NCI-H460 (cell line): ENCODE measurements at regions not wholly inside any gene's neighbourhood (a gene's known extent, or its start where the extent isn't known, plus 50 kb on each side); places are given as distances from the start of the nearest gene placed in this dataset.

Experiments used
- DNase-seq: peaks from one replicate; pipeline ENCODE4 v3.0.0-alpha.2; 2016; ENCODE audit warnings: low read depth; ENCODE audit errors: extremely low read depth

DNA sequence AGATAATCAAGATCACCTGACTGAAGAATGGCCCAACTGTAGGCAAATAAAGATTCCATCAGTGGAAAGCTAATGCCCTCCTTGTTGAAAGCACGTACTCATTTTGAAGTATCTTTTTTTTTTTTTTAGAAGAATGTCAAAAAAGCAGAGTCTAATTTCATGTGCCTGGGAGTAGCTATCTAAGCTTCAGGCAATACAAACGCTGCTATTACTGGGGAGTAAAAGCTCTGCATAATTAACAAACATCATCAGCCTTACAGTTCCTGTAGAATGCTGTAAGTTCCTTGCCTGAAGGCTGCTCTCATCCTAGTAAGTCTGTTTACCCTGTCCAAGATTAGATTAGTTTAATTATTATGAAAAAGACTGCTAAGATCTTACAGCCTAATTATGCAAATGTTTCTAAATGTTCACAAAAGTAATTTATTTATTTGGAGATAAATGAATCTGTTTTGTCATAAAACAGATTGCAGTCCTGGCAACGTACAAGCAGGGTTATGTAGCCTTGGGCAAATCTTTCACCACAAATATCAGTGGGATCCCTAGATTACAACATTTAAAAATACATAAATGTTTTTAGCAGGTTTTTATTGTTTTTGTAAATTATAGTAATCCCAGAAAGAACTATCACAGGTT is 451.3 kb upstream of the AGTR1 start:
- DNase-seq, result no peak

- no peak for DNase-seq
These were observed 444.0 kb upstream of the AGTR1 start for GRCh38 chr3:148253713-148254112.

GRCh38 chr3:148254402-148254801 is 443.3 kb upstream of the AGTR1 start:
- DNase-seq, result no peak

- no peak for DNase-seq
These were observed 441.4 kb upstream of the AGTR1 start for GRCh38 chr3:148255981-148256969.

DNA sequence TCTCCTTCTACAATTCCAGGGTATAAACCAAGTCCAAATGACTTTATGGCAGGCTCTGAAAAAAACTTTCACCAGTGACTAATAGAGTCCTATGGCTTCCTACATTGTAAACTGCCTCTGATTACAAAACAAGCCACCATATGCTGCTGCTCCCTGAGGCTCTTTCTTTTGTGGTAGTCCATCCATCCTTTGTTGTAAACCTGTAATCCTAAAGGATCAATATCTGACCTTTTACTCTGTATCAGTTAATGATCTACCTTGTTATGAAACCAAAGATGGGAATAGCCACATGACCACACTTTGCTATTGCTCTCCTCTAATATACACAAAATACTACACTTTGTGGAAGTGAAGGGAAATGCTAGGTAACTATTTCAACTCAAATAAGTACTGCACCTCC is 434.7 kb upstream of the AGTR1 start:
- no peak for DNase-seq

- DNase-seq, result no peak
These were observed 431.9 kb upstream of the AGTR1 start for GRCh38 chr3:148265841-148266240.

- no peak for DNase-seq
These were observed 431.4 kb upstream of the AGTR1 start for GRCh38 chr3:148266341-148266740.

- DNase-seq, result no peak
These were observed 427.9 kb upstream of the AGTR1 start for GRCh38 chr3:148269816-148270215.

DNA sequence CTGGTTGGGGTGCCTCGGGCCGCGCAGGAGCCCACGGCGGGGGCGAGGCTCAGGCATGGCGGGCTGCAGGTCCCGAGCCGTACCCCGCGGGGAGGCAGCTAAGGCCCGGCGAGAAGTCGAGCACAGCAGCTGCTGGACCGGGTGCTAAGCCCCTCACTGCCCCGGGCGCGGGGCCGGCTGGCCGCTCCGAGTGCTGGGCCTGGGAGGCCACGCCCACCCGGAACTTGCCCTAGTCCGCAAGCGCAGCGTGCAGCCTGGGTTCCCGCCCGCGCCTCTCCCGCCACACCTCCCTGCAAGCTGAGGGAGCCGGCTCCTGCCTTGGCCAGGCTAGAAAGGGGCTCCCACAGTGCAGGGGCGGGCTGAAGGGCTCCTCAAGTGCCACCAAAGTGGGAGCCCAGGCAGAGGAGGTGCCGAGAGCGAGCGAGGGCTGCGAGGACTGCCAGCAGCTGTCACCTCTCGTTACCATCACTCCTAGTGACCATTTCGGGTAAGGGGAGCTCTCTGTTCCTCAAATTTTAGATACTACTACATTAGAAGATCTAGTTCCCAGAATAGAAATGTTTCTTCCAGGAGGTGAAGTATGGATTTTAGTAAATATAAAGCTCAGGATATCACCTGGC is 417.0 kb upstream of the AGTR1 start:
- DNase-seq, result no peak

GRCh38 chr3:148289159-148289558 is 408.5 kb upstream of the AGTR1 start:
- no peak for DNase-seq

GRCh38 chr3:148297013-148297412 is 400.7 kb upstream of the AGTR1 start:
- DNase-seq, result no peak

GRCh38 chr3:148307443-148307843 is 390.3 kb upstream of the AGTR1 start:
- no peak for DNase-seq

DNA sequence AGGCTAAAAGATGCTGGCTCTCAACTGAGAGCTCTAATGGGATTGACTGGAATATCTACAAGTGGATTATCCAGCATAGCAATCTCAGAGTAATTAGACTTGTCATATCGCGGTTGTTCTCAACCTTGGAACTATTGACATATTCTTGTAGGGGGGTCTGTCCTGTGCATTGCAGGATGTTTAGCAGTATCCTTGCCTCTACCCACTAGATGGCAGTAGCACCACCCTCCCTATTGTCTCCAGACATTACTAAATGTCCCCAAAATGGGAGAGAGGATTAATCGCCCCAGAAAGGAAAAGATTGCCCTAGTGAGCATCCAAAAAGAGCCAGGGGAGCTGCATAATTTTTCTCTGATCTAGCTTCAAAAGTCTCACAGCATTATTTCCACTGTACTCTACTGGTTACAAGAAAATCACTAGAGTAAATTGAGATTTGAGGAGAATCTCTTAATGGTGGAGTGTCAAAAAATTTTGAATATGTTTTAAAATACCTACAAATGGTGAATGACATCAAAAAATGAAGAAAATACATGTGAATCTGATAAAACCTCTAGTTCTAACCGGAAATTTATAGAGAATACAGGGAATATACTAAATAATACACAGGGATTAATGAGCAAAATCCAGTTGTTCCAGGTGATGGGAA is 388.2 kb upstream of the AGTR1 start:
- peak; percentile 22 for DNase-seq

GRCh38 chr3:148315756-148316155 is 381.9 kb upstream of the AGTR1 start:
- DNase-seq, result no peak

GRCh38 chr3:148318240-148318639 is 379.5 kb upstream of the AGTR1 start:
- DNase-seq, result no peak

DNA sequence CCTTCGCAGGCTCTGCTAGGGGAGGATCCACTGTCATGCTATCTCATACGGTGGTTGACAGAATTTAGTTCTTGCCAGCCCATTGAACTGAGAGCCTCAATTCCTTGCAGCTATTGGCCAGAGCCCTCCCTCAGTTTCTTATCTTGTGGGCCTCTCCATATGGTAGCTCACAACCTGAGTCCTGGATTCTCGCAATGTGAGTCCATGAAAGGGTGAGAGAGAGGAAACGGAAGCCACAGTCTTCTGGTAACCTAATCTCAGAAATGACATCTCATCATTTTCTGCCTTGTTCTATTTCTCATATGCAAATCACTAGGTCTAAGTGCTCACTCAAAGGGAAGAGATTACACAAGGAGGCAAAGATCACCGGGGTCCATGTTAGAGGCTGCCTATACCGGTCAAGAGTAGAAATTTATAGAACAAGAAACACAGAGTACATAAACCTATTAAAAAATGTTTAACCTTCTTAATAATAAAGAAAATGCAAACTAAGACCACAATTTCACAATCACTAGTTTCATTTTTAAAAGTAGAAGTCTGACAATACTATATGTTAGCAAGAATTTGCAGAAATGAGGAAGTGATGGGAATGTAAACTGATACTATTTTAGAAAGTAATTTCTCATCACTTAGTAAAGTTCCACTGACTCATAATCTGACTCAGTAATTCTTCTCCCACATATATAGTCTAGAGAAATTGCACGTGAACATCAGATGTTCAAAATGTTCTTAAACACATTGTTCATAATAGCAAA is 378.4 kb upstream of the AGTR1 start:
- DNase-seq, result no peak

DNA sequence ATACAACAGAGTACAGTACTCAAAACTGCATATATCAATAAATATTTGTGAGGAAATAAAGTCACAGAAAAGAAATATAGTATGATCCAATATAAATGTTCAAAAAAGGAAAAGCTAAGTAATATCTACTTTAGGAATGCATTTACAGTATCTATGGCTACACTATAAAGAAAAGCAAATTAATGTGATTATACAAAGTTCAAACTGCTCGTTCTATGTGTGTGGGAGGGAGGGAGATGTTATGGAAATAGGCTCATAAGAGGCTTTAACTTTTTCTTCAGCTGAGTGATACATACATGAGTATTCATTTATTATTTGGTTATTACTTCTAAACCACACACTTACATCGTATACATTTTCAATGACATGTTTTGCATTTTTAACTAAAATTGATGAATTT is 377.7 kb upstream of the AGTR1 start:
- DNase-seq, result no peak

DNA sequence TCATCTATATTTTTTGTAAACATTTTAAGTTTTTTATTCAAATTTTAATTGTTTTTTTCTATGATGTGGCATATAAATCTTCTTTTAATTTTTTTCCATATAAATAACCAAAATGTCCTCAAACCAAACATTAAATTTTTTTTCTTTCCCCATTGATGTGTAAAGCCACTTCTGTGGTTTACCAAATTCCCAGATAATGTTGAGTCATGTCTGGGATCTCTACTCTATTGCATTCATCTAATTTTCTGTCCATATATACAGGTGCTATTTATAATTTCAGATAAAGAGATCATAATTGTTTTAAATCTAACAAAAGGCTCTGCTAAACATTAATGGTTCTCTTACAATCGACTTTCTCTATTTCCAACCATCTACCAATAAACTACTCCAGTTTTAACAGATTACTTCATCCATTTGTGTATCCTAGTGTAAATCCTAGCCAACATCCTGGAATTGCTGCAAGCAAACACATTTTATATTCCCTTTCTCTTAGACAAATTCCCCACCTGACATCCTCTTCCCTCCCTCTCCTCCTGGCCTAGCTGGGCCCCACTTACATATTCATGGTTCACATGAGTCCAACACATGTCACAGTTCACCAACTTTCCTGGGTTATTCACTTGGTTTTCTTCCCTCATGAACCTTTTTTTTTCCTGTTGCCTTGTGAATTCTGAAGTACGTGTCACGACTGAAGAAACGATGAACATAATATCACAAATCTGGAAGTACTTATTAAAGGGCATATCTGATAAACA is 368.0 kb upstream of the AGTR1 start:
- DNase-seq, result no peak

DNA sequence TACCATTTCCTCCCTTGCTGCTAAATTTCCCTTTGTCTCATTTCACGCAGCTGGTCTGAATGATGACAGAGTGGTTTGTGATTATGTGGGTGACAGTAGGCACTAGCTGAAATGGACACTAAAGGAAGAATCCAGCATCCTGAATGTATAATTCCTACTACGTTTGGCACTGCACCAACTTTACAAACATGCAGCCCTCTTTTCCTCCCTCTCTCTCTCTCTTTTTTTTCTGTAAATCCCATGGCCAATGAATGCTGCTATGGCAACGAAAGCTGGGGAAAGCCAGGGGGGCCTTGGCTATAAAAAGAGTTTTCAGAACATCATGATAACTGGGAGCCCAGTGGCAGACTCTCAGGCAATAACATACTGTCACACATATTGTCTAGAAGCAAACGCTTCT is 367.2 kb upstream of the AGTR1 start:
- DNase-seq, result no peak
